Body of pancreas (tissue), 4 donors: ENCODE measurements at regions not wholly inside any gene's neighbourhood (a gene's known extent, or its start where the extent isn't known, plus 50 kb on each side); places are given as distances from the start of the nearest gene placed in this dataset.

Experiments used
- ATAC-seq: fragments of 150-250 bp; one replicate; pipeline ENCODE4 v1.9.1; 2016
- DNase-seq, 4 donors: peaks; one replicate each; pipeline ENCODE4 v3.0.0-alpha.2; 2019
- H3K27ac ChIP-seq, 4 donors: fragments of 200-600 bp; sonication (generic); 1 replicate in 3 of 4; 2 replicates in 1 of 4; pipeline versions ENCODE4 v1.5.1 to v1.6.1; 2016 to 2019; ENCODE audit warnings: mild to moderate bottlenecking in 1 of 4, mixed read lengths in 1 of 4, moderate library complexity in 1 of 4
- H3K27me3 ChIP-seq, 2 donors: fragments of 200-600 bp; sonication (generic); one replicate each; pipeline ENCODE4 v1.6.0; 2016; ENCODE audit warnings: mild to moderate bottlenecking in 1 of 2
- H3K36me3 ChIP-seq, 2 donors: fragments of 200-600 bp; sonication (generic); replicated peaks in 1 of 2; 2 replicates each; pipeline ENCODE4 v1.5.1; 2016; ENCODE audit warnings: low read depth in 2 of 2; ENCODE audit not compliant: insufficient read depth in 1 of 2
- H3K4me1 ChIP-seq: fragments of 200-600 bp; sonication (generic); one replicate; pipeline ENCODE4 v1.6.0; 2016
- H3K4me3 ChIP-seq, 2 donors: fragments of 200-600 bp; sonication (generic); 1 replicate in 1 of 2; 2 replicates in 1 of 2; pipeline ENCODE4 v1.5.1; 2016 to 2019
- H3K9me3 ChIP-seq, 3 donors: fragments of 200-600 bp; sonication (generic); 1 replicate in 2 of 3; 2 replicates in 1 of 3; pipeline ENCODE4 v1.5.1; 2016
- CTCF ChIP-seq, 7 experiments: fragments of 450-650 bp in 4 of 7; fragments of 200-600 bp in 3 of 7; sonication (generic) in 3 of 7; IDR thresholded peaks; one replicate each; pipeline ENCODE4 v1.5.1; 2016 to 2019; ENCODE audit warnings: antibody characterized with exemption in 7 of 7
- POLR2A ChIP-seq, 3 donors: fragments of 450-650 bp; IDR thresholded peaks; one replicate each; pipeline ENCODE4 v1.6.1; 2016; ENCODE audit warnings: antibody characterized with exemption in 3 of 3, mild to moderate bottlenecking in 2 of 3
- WGBS, 2 donors: methylation state at CpG; one replicate each; pipeline ENCODE4 v1.1.5; 2017; 5-methylcytosine and 5-hydroxymethylcytosine counted together
- intact Hi-C: fragments of 100-400 bp; cut with DNase I; formaldehyde crosslinking; loops from one replicate; pipeline ENCODE4 v1.15.1; 2023

- H3K36me3 ChIP-seq: no peaks in the 10 kb centered on the region
- no peak overlapping the region for H3K27ac ChIP-seq
- WGBS, 2 donors: 62 to 73% methylated on average over 4 of the region's 4 CpGs
- no peaks in the 10 kb centered on the region for H3K27me3 ChIP-seq
- no peak overlapping the region for H3K4me3 ChIP-seq
- intact Hi-C loops: no loop called here
- ATAC-seq (no peak), DNase-seq (no peak)
- no peaks in the 10 kb centered on the region for H3K4me1 ChIP-seq
- H3K9me3 ChIP-seq: no peaks in the 10 kb centered on the region
- TF ChIP-seq CTCF (IDR thresholded peaks at IDR 0.05): no peak
Measured at GRCh38 chr3:16818194-16818593, 66.6 kb upstream of the PLCL2 start.

- 88 to 90% methylated on average over 1 of the region's 1 CpG for WGBS, 2 donors
- no peak for ATAC-seq
- H3K9me3 ChIP-seq: no peaks in the 10 kb centered on the region
- H3K27me3 ChIP-seq: no peaks in the 10 kb centered on the region
- no peak overlapping the region for H3K4me3 ChIP-seq
- H3K4me1 ChIP-seq: no peaks in the 10 kb centered on the region
- H3K27ac ChIP-seq: no peak overlapping the region
- no peaks in the 10 kb centered on the region for H3K36me3 ChIP-seq
- no peak for DNase-seq
- intact Hi-C loops: no loop called here
- TF ChIP-seq POLR2A (IDR thresholded peaks at IDR 0.05) (no peak), CTCF (IDR thresholded peaks at IDR 0.05) (no peak)
Measured at GRCh38 chr3:16818945-16819344, 65.8 kb upstream of the PLCL2 start.

- H3K27me3 ChIP-seq: no peaks in the 10 kb centered on the region
- intact Hi-C loops: no loop called here
- TF ChIP-seq POLR2A (IDR thresholded peaks at IDR 0.05): no peak
- no peak for TF ChIP-seq CTCF (IDR thresholded peaks at IDR 0.05)
- no peak overlapping the region for H3K4me3 ChIP-seq
- ATAC-seq: no peak
- H3K4me1 ChIP-seq: no peaks in the 10 kb centered on the region
- no peak for DNase-seq
- H3K9me3 ChIP-seq: no peaks in the 10 kb centered on the region
- H3K27ac ChIP-seq: no peak overlapping the region
- H3K36me3 ChIP-seq: no peaks in the 10 kb centered on the region
Measured at GRCh38 chr3:16820485-16820884, 64.3 kb upstream of the PLCL2 start.

GRCh38 chr3:16821053-16821452 lies 63.7 kb upstream of the PLCL2 start:
- no peaks in the 10 kb centered on the region for H3K9me3 ChIP-seq
- TF ChIP-seq POLR2A (IDR thresholded peaks at IDR 0.05) (no peak), CTCF (IDR thresholded peaks at IDR 0.05) (no peak)
- 30 to 66% methylated on average over 2 to 4 of the region's 4 CpGs for WGBS, 2 donors
- DNase-seq: no peak
- no peaks in the 10 kb centered on the region for H3K36me3 ChIP-seq
- no peak for ATAC-seq
- no peak overlapping the region for H3K4me3 ChIP-seq
- intact Hi-C loops: no loop called here
- no peak overlapping the region for H3K27ac ChIP-seq
- no peaks in the 10 kb centered on the region for H3K27me3 ChIP-seq
- no peaks in the 10 kb centered on the region for H3K4me1 ChIP-seq

- no peaks in the 10 kb centered on the region for H3K9me3 ChIP-seq
- TF ChIP-seq POLR2A (IDR thresholded peaks at IDR 0.05) (no peak), CTCF (IDR thresholded peaks at IDR 0.05) (no peak)
- H3K4me1 ChIP-seq: peaks cover 4% of the 10 kb centered on the region
- no peak for ATAC-seq
- no peaks in the 10 kb centered on the region for H3K36me3 ChIP-seq
- no peaks in the 10 kb centered on the region for H3K27me3 ChIP-seq
- intact Hi-C loops: no loop called here
- H3K4me3 ChIP-seq: no peak overlapping the region
- WGBS, 2 donors: 66 to 73% methylated on average over 5 of the region's 5 CpGs
- H3K27ac ChIP-seq: no peak overlapping the region
- DNase-seq: no peak
Measured at GRCh38 chr3:16824081-16824696, 60.6 kb upstream of the PLCL2 start.
